ENCODE measurements at regions not wholly inside any gene's neighbourhood (a gene's known extent, or its start where the extent isn't known, plus 50 kb on each side); places are given as distances from the start of the nearest gene placed in this dataset.

- Histone ChIP-seq H3K56ac (replicated peaks; ENCODE audit: insufficient read length, low read depth, low read length) (no peak overlapping the region), H3K4me2 (ENCODE audit: insufficient read depth in 1 of 2, low read depth in 2 of 2, low read length in 2 of 2) (no peak overlapping the region), H3K9me3 (ENCODE audit: insufficient read depth in 2 of 2, low read depth in 1 of 2, low read length in 1 of 2) (peaks cover 20 to 22% of the 10 kb centered on the region in 2 experiments), H3K23ac (ENCODE audit: insufficient read length) (no peak overlapping the region), H4K20me1 (replicated peaks in 1 of 2; ENCODE audit: control insufficient read depth in 1 of 2, insufficient read depth in 2 of 2, low read length in 2 of 2) (no peaks in the 10 kb centered on the region), H2BK15ac (ENCODE audit: low read length) (no peak overlapping the region), H4K5ac (ENCODE audit: insufficient read length, low read depth, low read length) (no peak overlapping the region), H3K79me2 (ENCODE audit: control insufficient read depth in 1 of 2, insufficient read depth in 2 of 2, low read length in 2 of 2) (no peaks in the 10 kb centered on the region), H2AK5ac (ENCODE audit: low read depth, low read length) (no peak overlapping the region), H3K4me1 (replicated peaks in 1 of 4; ENCODE audit: control insufficient read depth in 3 of 4, insufficient read depth in 4 of 4, low read length in 3 of 4) (no peaks in the 10 kb centered on the region; a peak in 1 of 7 replicates), H3K27me3 (replicated peaks in 1 of 4; ENCODE audit: control insufficient read depth in 3 of 4, extremely low read depth in 1 of 4, insufficient read depth in 3 of 4, low read length in 3 of 4) (no peaks in the 10 kb centered on the region), H2AFZ (ENCODE audit: low read length) (no peak overlapping the region), H2BK120ac (replicated peaks; ENCODE audit: low read depth, low read length) (no peak overlapping the region), H3K4me3 (ENCODE audit: extremely low read depth in 1 of 4, insufficient read depth in 2 of 4, low read depth in 3 of 4, low read length in 4 of 4) (no peak overlapping the region), H3K18ac (ENCODE audit: extremely low read depth, low read length) (no peak overlapping the region), H3K23me2 (ENCODE audit: low read depth, low read length) (no peaks in the 10 kb centered on the region), H2BK5ac (ENCODE audit: low read depth, low read length) (no peak overlapping the region), H2BK20ac (ENCODE audit: low read length) (no peak overlapping the region), H3K36me3 (ENCODE audit: control insufficient read depth in 2 of 4, insufficient read depth in 4 of 4, low read length in 3 of 4) (peaks cover 0 to 2% (median 0%) of the 10 kb centered on the region in 4 experiments; a peak in 2 of 8 replicates), H3K27ac (ENCODE audit: low read depth, low read length) (no peak overlapping the region), H4K91ac (replicated peaks; ENCODE audit: insufficient read length, low read length) (no peak overlapping the region), H2BK12ac (ENCODE audit: low read depth, low read length) (no peak overlapping the region), H3K4ac (replicated peaks; ENCODE audit: insufficient read length, low read depth, low read length) (no peak overlapping the region), H3K79me1 (ENCODE audit: low read depth, low read length) (no peaks in the 10 kb centered on the region), H3K9ac (replicated peaks in 1 of 4; ENCODE audit: extremely low read depth in 1 of 4, low read depth in 3 of 4, low read length in 3 of 4) (no peak overlapping the region), H3K14ac (ENCODE audit: insufficient read length) (no peak overlapping the region), H4K8ac (ENCODE audit: extremely low read depth, insufficient read depth, low read length) (no peak overlapping the region)
- FAIRE-seq (no peak), DNase-seq (ENCODE audit: low read depth in 1 of 2, low spot score in 2 of 2) (no peak)
- ChIA-PET POLR2A (ENCODE audit: partially characterized antibody) (no interaction called here), CTCF (ENCODE audit: partially characterized antibody) (no interaction called here)
- WGBS, 2 experiments (ENCODE audit: extremely low coverage in 1 of 2, insufficient coverage in 1 of 2, insufficient read length in 1 of 2, insufficient replicate concordance in 2 of 2, low coverage in 1 of 2, low lambda C conversion rate in 2 of 2, missing lambda C conversion rate in 1 of 2), result 89% methylated on average over 4 of the region's 4 CpGs; no CpG with 5 or more reads in 1 of the 2 experiments
- TF ChIP-seq TAF7 (optimal IDR thresholded peaks at IDR 0.05; ENCODE audit: borderline replicate concordance, low read depth, low read length) (no peak), RNF2 (IDR thresholded peaks at IDR 0.05; ENCODE audit: borderline replicate concordance, low read depth, low read length, missing control alignments, poor library complexity, severe bottlenecking) (no peak), SP2 (IDR thresholded peaks at IDR 0.05; ENCODE audit: low read length) (no peak), BRCA1 (IDR thresholded peaks at IDR 0.05; ENCODE audit: low read depth, low read length) (no peak), SUZ12 (IDR thresholded peaks at IDR 0.05; ENCODE audit: low read length) (no peak)
- TF ChIP-seq, protein P1, sequence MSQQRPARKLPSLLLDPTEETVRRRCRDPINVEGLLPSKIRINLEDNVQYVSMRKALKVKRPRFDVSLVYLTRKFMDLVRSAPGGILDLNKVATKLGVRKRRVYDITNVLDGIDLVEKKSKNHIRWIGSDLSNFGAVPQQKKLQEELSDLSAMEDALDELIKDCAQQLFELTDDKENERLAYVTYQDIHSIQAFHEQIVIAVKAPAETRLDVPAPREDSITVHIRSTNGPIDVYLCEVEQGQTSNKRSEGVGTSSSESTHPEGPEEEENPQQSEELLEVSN (IDR thresholded peaks at IDR 0.05), result no peak
Observed at GRCh38 chr4:124961138-124961750, 248.7 kb upstream of the ANKRD50 start.

All from H1 (cell line).